ENCODE measurements at regions not wholly inside any gene's neighbourhood (a gene's known extent, or its start where the extent isn't known, plus 50 kb on each side); places are given as distances from the start of the nearest gene placed in this dataset.
"Not testable (repeated sequence)": the region's sequence is repeated elsewhere in the genome, so short reads cannot be mapped to it uniquely, and the experiment has no call there.

DNA sequence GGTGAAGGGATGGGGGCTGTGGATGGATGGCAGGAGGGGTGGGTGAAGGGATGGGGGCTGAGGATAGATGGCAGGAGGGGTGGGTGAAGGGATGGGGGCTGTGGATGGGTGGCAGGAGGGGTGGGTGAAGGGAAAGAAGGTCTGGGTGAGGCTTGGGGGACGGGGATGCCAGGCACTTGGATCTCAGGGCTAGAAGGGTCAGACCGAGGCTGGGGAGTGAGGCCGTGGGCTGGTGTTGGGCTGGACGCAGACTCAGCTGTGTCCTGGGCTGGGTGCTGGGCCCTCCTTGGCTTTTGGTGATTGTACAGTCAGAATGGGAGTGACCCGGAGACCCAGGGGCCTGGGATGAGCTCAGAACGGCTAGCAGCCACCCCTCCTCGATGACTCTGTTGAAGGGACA is 192.4 kb downstream of the TMEM121 start:
- TF ChIP-seq, protein P1, sequence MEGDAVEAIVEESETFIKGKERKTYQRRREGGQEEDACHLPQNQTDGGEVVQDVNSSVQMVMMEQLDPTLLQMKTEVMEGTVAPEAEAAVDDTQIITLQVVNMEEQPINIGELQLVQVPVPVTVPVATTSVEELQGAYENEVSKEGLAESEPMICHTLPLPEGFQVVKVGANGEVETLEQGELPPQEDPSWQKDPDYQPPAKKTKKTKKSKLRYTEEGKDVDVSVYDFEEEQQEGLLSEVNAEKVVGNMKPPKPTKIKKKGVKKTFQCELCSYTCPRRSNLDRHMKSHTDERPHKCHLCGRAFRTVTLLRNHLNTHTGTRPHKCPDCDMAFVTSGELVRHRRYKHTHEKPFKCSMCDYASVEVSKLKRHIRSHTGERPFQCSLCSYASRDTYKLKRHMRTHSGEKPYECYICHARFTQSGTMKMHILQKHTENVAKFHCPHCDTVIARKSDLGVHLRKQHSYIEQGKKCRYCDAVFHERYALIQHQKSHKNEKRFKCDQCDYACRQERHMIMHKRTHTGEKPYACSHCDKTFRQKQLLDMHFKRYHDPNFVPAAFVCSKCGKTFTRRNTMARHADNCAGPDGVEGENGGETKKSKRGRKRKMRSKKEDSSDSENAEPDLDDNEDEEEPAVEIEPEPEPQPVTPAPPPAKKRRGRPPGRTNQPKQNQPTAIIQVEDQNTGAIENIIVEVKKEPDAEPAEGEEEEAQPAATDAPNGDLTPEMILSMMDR (IDR thresholded peaks at IDR 0.05; ENCODE audit: low read depth, low read length) = not testable (repeated sequence)
- not testable (repeated sequence) for TF ChIP-seq MYC (IDR thresholded peaks at IDR 0.05; ENCODE audit: low read depth, low read length)

Measured in NB4 (cell line).